ENCODE measurements at regions not wholly inside any gene's neighbourhood (a gene's known extent, or its start where the extent isn't known, plus 50 kb on each side); places are given as distances from the start of the nearest gene placed in this dataset.
"Not testable (repeated sequence)": the region's sequence is repeated elsewhere in the genome, so short reads cannot be mapped to it uniquely, and the experiment has no call there.

GRCh38 chr2:211144974-211145665 lies 588.7 kb downstream of the CPS1 start:
- FAIRE-seq, result no peak

GRCh38 chr2:211149731-211150130 lies 593.3 kb downstream of the CPS1 start:
- FAIRE-seq, result no peak

GRCh38 chr2:211157211-211157610 lies 600.8 kb downstream of the CPS1 start:
- no peak for FAIRE-seq

- FAIRE-seq, result no peak
Observed at GRCh38 chr2:211157856-211158463, 601.6 kb downstream of the CPS1 start.

- FAIRE-seq, result no peak
Observed at GRCh38 chr2:211159972-211160371, 603.6 kb downstream of the CPS1 start.

- no peak for FAIRE-seq
Observed at GRCh38 chr2:211161236-211161635, 604.8 kb downstream of the CPS1 start.

GRCh38 chr2:211162911-211163310 lies 606.5 kb downstream of the CPS1 start:
- no peak for FAIRE-seq

- no peak for FAIRE-seq
Observed at GRCh38 chr2:211170843-211171242, 614.4 kb downstream of the CPS1 start.

- no peak for FAIRE-seq
Observed at GRCh38 chr2:211174021-211174420, 617.6 kb downstream of the CPS1 start.

GRCh38 chr2:211174631-211175030 lies 618.2 kb downstream of the CPS1 start:
- no peak for FAIRE-seq

GRCh38 chr2:211175956-211176355 lies 619.6 kb downstream of the CPS1 start:
- no peak for FAIRE-seq

- no peak for FAIRE-seq
Observed at GRCh38 chr2:211176514-211177141, 620.2 kb downstream of the CPS1 start.

GRCh38 chr2:211181626-211182025 lies 625.2 kb downstream of the CPS1 start:
- FAIRE-seq, result no peak

GRCh38 chr2:211187602-211188001 lies 631.2 kb downstream of the CPS1 start:
- no peak for FAIRE-seq

- no peak for FAIRE-seq
Observed at GRCh38 chr2:211203986-211204385, 647.6 kb downstream of the CPS1 start.

- no peak for FAIRE-seq
Observed at GRCh38 chr2:211204456-211204855, 648.1 kb downstream of the CPS1 start.

GRCh38 chr2:211204902-211205301 lies 648.5 kb downstream of the CPS1 start:
- FAIRE-seq, result no peak

- no peak for FAIRE-seq
Observed at GRCh38 chr2:211205358-211205757, 649.0 kb downstream of the CPS1 start.

GRCh38 chr2:211205836-211206235 lies 649.4 kb downstream of the CPS1 start:
- FAIRE-seq, result no peak

- no peak for FAIRE-seq
Observed at GRCh38 chr2:211216221-211216620, 659.8 kb downstream of the CPS1 start.

- FAIRE-seq, result not testable (repeated sequence)
Observed at GRCh38 chr2:211219548-211219947, 663.1 kb downstream of the CPS1 start.

GRCh38 chr2:211225784-211226183 lies 669.4 kb downstream of the CPS1 start:
- FAIRE-seq, result no peak

GRCh38 chr2:211228559-211228958 lies 672.2 kb downstream of the CPS1 start:
- FAIRE-seq, result no peak

GRCh38 chr2:211237586-211238275 lies 681.3 kb downstream of the CPS1 start:
- FAIRE-seq, result no peak

Measured in colon (tissue), 2 donors.